Liver (tissue), 8 donors: ENCODE measurements at regions not wholly inside any gene's neighbourhood (a gene's known extent, or its start where the extent isn't known, plus 50 kb on each side); places are given as distances from the start of the nearest gene placed in this dataset.

ENCODE experiments used
- DNase-seq: peaks from one replicate; pipeline ENCODE4 v3.0.0-alpha.2; 2017; ENCODE audit warnings: low spot score
- H3K27ac ChIP-seq, 2 donors: one replicate each; pipeline ENCODE4 v1.7.0; 2013; ENCODE audit warnings: inconsistent platforms in 2 of 2, low read length in 2 of 2, control low read depth in 1 of 2, low read depth in 1 of 2, mild to moderate bottlenecking in 1 of 2
- H3K27me3 ChIP-seq, 4 donors: one replicate each; pipeline versions ENCODE4 v1.6.1 to v1.7.0; 2013; ENCODE audit warnings: low read length in 3 of 4, inconsistent platforms in 1 of 4, mild to moderate bottlenecking in 1 of 4, moderate library complexity in 1 of 4; ENCODE audit not compliant: control insufficient read depth in 4 of 4, insufficient read depth in 4 of 4
- H3K36me3 ChIP-seq, 4 donors: one replicate each; pipeline versions ENCODE4 v1.6.1 to v1.7.0; 2013; ENCODE audit warnings: low read length in 3 of 4, mild to moderate bottlenecking in 3 of 4, low read depth in 1 of 4, moderate library complexity in 1 of 4; ENCODE audit not compliant: control insufficient read depth in 4 of 4, insufficient read depth in 3 of 4
- H3K4me1 ChIP-seq, 4 donors: one replicate each; pipeline versions ENCODE4 v1.6.1 to v1.7.0; 2013; ENCODE audit warnings: low read length in 3 of 4, mild to moderate bottlenecking in 3 of 4, moderate library complexity in 1 of 4; ENCODE audit not compliant: control insufficient read depth in 4 of 4, insufficient read depth in 4 of 4
- H3K4me3 ChIP-seq, 3 donors: one replicate each; pipeline versions ENCODE4 v1.6.1 to v1.7.0; 2013; ENCODE audit warnings: low read length in 3 of 3, control low read depth in 1 of 3, low read depth in 1 of 3, mild to moderate bottlenecking in 1 of 3
- H3K9ac ChIP-seq, 2 donors: one replicate each; pipeline ENCODE4 v1.7.0; 2013; ENCODE audit warnings: low read length in 2 of 2, mild to moderate bottlenecking in 2 of 2, moderate library complexity in 2 of 2, control low read depth in 1 of 2, low read depth in 1 of 2
- H3K9me3 ChIP-seq, 4 donors: one replicate each; pipeline versions ENCODE4 v1.6.1 to v1.7.0; 2013; ENCODE audit warnings: low read length in 3 of 4; ENCODE audit not compliant: control insufficient read depth in 4 of 4
- EGR1 ChIP-seq, 2 donors: IDR thresholded peaks; 2 replicates each; pipeline ENCODE4 v1.6.1; 2016 to 2018; ENCODE audit warnings: antibody characterized with exemption in 2 of 2, low read depth in 2 of 2
- FOXA2 ChIP-seq: IDR thresholded peaks from 2 replicates; pipeline ENCODE4 v1.6.1; 2016; ENCODE audit warnings: antibody characterized with exemption
- HNF4A ChIP-seq, 2 donors: conservative IDR thresholded peaks; 2 replicates each; pipeline ENCODE4 v1.6.1; 2016; ENCODE audit warnings: antibody characterized with exemption in 2 of 2, mild to moderate bottlenecking in 2 of 2
- NR2F2 ChIP-seq: IDR thresholded peaks from 2 replicates; pipeline ENCODE4 v1.6.1; 2016; ENCODE audit warnings: antibody characterized with exemption
- YY1 ChIP-seq: IDR thresholded peaks from 2 replicates; pipeline ENCODE4 v1.6.1; 2016; ENCODE audit warnings: antibody characterized with exemption, mild to moderate bottlenecking
- WGBS: extraction: QIAGEN DNeasy Blood & Tissue Kit; methylation state at CpG from one replicate; pipeline ENCODE4 v1.1.7; 2013; 5-methylcytosine and 5-hydroxymethylcytosine counted together
- TF ChIP-seq, protein P1 (sequence below): IDR thresholded peaks from 2 replicates; pipeline ENCODE4 v1.6.1; 2016; ENCODE audit warnings: antibody characterized with exemption, mild to moderate bottlenecking
- TF ChIP-seq, protein P2 (sequence below): IDR thresholded peaks from 2 replicates; pipeline ENCODE4 v1.6.1; 2016; ENCODE audit warnings: antibody characterized with exemption
- TF ChIP-seq, protein P3 (sequence below): IDR thresholded peaks from 2 replicates; pipeline ENCODE4 v1.6.1; 2016; ENCODE audit warnings: antibody characterized with exemption
- TF ChIP-seq, protein P4 (sequence below): fragments of 150-350 bp; IDR thresholded peaks from 2 replicates; pipeline ENCODE4 v1.5.1; 2017; ENCODE audit warnings: improper control_type of control experiment, low read depth, low read length; ENCODE audit not compliant: missing input control
- donor health status: healthy.
- donor health status: healthy.
- donor health status: healthy.
- donor health status: healthy.
- donor health status: healthy.

DNA sequence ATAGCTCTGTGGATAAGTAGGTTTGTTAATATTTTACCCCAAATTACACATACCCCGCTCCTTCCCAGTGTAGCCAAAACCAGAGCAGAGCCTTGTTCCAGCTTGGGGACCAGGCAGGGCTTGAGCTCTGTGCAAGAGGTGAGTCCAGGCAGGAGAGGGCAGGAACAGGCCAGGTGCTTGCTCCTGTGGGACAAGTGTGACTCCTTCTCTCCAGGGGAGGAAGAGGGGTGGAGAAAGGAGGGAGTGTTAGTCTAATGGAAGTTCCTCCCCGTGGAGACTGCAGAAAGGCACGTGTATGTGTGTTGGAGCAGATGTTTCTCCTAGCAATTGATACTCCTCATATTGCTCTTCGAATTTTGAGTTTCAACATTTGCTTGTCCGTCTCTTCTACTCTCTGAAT is 201.0 kb downstream of the FGF9 start (continued):
- TF ChIP-seq, protein P1, sequence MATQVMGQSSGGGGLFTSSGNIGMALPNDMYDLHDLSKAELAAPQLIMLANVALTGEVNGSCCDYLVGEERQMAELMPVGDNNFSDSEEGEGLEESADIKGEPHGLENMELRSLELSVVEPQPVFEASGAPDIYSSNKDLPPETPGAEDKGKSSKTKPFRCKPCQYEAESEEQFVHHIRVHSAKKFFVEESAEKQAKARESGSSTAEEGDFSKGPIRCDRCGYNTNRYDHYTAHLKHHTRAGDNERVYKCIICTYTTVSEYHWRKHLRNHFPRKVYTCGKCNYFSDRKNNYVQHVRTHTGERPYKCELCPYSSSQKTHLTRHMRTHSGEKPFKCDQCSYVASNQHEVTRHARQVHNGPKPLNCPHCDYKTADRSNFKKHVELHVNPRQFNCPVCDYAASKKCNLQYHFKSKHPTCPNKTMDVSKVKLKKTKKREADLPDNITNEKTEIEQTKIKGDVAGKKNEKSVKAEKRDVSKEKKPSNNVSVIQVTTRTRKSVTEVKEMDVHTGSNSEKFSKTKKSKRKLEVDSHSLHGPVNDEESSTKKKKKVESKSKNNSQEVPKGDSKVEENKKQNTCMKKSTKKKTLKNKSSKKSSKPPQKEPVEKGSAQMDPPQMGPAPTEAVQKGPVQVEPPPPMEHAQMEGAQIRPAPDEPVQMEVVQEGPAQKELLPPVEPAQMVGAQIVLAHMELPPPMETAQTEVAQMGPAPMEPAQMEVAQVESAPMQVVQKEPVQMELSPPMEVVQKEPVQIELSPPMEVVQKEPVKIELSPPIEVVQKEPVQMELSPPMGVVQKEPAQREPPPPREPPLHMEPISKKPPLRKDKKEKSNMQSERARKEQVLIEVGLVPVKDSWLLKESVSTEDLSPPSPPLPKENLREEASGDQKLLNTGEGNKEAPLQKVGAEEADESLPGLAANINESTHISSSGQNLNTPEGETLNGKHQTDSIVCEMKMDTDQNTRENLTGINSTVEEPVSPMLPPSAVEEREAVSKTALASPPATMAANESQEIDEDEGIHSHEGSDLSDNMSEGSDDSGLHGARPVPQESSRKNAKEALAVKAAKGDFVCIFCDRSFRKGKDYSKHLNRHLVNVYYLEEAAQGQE = no peak

DNA sequence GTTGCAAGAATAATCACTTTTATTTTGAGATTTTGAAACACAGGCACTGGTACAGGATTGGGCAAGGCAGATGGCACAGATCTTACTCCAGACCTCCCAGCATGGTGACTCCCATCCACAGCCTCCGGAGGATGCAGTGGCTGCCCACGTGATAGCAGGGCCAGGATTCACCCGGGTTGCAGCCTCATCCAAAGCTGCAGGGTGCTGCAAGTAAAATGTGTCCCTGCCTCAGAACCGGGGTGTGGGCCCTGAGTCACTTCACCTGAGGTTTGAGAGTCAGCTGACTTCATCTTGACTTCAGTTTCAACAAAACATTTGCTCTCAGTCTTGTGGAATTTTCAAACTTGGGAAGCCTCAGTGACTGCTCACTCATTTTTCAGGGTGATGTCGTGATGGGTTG is 201.9 kb downstream of the FGF9 start:
- TF ChIP-seq EGR1 (IDR thresholded peaks at IDR 0.05; ENCODE audit: low read depth in 2 of 2) (no peak), HNF4A (conservative IDR thresholded peaks at IDR 0.05) (no peak), NR2F2 (no peak), FOXA2 (no peak), YY1 (no peak)
- TF ChIP-seq, protein P1 = no peak
- TF ChIP-seq, protein P2, sequence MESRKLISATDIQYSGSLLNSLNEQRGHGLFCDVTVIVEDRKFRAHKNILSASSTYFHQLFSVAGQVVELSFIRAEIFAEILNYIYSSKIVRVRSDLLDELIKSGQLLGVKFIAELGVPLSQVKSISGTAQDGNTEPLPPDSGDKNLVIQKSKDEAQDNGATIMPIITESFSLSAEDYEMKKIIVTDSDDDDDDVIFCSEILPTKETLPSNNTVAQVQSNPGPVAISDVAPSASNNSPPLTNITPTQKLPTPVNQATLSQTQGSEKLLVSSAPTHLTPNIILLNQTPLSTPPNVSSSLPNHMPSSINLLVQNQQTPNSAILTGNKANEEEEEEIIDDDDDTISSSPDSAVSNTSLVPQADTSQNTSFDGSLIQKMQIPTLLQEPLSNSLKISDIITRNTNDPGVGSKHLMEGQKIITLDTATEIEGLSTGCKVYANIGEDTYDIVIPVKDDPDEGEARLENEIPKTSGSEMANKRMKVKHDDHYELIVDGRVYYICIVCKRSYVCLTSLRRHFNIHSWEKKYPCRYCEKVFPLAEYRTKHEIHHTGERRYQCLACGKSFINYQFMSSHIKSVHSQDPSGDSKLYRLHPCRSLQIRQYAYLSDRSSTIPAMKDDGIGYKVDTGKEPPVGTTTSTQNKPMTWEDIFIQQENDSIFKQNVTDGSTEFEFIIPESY = no peak
- TF ChIP-seq, protein P3, sequence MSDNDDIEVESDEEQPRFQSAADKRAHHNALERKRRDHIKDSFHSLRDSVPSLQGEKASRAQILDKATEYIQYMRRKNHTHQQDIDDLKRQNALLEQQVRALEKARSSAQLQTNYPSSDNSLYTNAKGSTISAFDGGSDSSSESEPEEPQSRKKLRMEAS = no peak
- TF ChIP-seq, protein P4, sequence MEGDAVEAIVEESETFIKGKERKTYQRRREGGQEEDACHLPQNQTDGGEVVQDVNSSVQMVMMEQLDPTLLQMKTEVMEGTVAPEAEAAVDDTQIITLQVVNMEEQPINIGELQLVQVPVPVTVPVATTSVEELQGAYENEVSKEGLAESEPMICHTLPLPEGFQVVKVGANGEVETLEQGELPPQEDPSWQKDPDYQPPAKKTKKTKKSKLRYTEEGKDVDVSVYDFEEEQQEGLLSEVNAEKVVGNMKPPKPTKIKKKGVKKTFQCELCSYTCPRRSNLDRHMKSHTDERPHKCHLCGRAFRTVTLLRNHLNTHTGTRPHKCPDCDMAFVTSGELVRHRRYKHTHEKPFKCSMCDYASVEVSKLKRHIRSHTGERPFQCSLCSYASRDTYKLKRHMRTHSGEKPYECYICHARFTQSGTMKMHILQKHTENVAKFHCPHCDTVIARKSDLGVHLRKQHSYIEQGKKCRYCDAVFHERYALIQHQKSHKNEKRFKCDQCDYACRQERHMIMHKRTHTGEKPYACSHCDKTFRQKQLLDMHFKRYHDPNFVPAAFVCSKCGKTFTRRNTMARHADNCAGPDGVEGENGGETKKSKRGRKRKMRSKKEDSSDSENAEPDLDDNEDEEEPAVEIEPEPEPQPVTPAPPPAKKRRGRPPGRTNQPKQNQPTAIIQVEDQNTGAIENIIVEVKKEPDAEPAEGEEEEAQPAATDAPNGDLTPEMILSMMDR = no peak
- no peak for DNase-seq
- H3K36me3 ChIP-seq = no peaks in the 10 kb centered on the region
- WGBS = 79% methylated on average over 5 of the region's 5 CpGs
- no peaks in the 10 kb centered on the region for H3K4me1 ChIP-seq
- H3K9ac ChIP-seq = no peak overlapping the region
- no peak overlapping the region for H3K27ac ChIP-seq
- H3K9me3 ChIP-seq = no peaks in the 10 kb centered on the region
- H3K4me3 ChIP-seq = no peak overlapping the region
- H3K27me3 ChIP-seq = peaks cover 0 to 2% (median 0%) of the 10 kb centered on the region in 4 donors
